SH-SY5Y (cell line): ENCODE measurements at regions not wholly inside any gene's neighbourhood (a gene's known extent, or its start where the extent isn't known, plus 50 kb on each side); places are given as distances from the start of the nearest gene placed in this dataset.

Source experiments
- GATA2 ChIP-seq: IDR thresholded peaks from 2 replicates; pipeline ENCODE4 v1.6.1; 2011; ENCODE audit warnings: mild to moderate bottlenecking, low read depth, low read length
- GATA3 ChIP-seq: IDR thresholded peaks from 2 replicates; pipeline ENCODE4 v1.6.1; 2011; ENCODE audit warnings: low read depth, mild to moderate bottlenecking, low read length, moderate library complexity

GRCh38 chr3:124601190-124601589, 129.1 kb upstream of the UMPS start:
- TF ChIP-seq GATA2 (no peak), GATA3 (no peak)
